IPS DF 19.7 (cell line): ENCODE measurements at regions not wholly inside any gene's neighbourhood (a gene's known extent, or its start where the extent isn't known, plus 50 kb on each side); places are given as distances from the start of the nearest gene placed in this dataset.

ENCODE experiments used
- DNase-seq: peaks from one replicate; pipeline ENCODE4 v3.0.0-alpha.2; 2013; ENCODE audit warnings: low read depth, low spot score

- DNase-seq: no peak
These were observed 128.4 kb upstream of the AP1S2 start for GRCh38 chrX:15983034-15983433.

- no peak for DNase-seq
These were observed 123.0 kb upstream of the AP1S2 start for GRCh38 chrX:15977644-15978043.

GRCh38 chrX:15976396-15976795, 121.8 kb upstream of the AP1S2 start:
- DNase-seq: no peak

GRCh38 chrX:15973946-15974345, 119.3 kb upstream of the AP1S2 start:
- DNase-seq: no peak

GRCh38 chrX:15973299-15973698, 118.7 kb upstream of the AP1S2 start:
- peak; percentile 45 for DNase-seq

GRCh38 chrX:15971696-15972095, 117.1 kb upstream of the AP1S2 start:
- DNase-seq: no peak

- DNase-seq: no peak
These were observed 109.2 kb upstream of the AP1S2 start for GRCh38 chrX:15963858-15964257.

GRCh38 chrX:15960237-15960636, 105.6 kb upstream of the AP1S2 start:
- DNase-seq: no peak

- peak; percentile 64 for DNase-seq
These were observed 102.1 kb upstream of the AP1S2 start for GRCh38 chrX:15956681-15957080.

GRCh38 chrX:15953801-15954200, 99.2 kb upstream of the AP1S2 start:
- no peak for DNase-seq

GRCh38 chrX:15952212-15952611, 97.6 kb upstream of the AP1S2 start:
- no peak for DNase-seq

- DNase-seq: no peak
These were observed 93.7 kb upstream of the AP1S2 start for GRCh38 chrX:15948318-15948660.

- peak; percentile 71 for DNase-seq
These were observed 93.2 kb upstream of the AP1S2 start for GRCh38 chrX:15947648-15948317.

- DNase-seq: no peak
These were observed 92.4 kb upstream of the AP1S2 start for GRCh38 chrX:15946783-15947580.

- DNase-seq: no peak
These were observed 88.8 kb upstream of the AP1S2 start for GRCh38 chrX:15943391-15943790.

- no peak for DNase-seq
These were observed 87.7 kb upstream of the AP1S2 start for GRCh38 chrX:15942307-15942706.

- DNase-seq: no peak
These were observed 85.1 kb upstream of the AP1S2 start for GRCh38 chrX:15939737-15940136.

GRCh38 chrX:15938072-15938471, 83.5 kb upstream of the AP1S2 start:
- DNase-seq: no peak

GRCh38 chrX:15931362-15931761, 76.7 kb upstream of the AP1S2 start:
- no peak for DNase-seq

GRCh38 chrX:15930585-15930984, 76.0 kb upstream of the AP1S2 start:
- DNase-seq: no peak

GRCh38 chrX:15929194-15929593, 74.6 kb upstream of the AP1S2 start:
- DNase-seq: no peak

- no peak for DNase-seq
These were observed 72.0 kb upstream of the AP1S2 start for GRCh38 chrX:15926622-15927021.

- DNase-seq: no peak
These were observed 63.4 kb upstream of the AP1S2 start for GRCh38 chrX:15918003-15918402.
